ENCODE measurements at regions not wholly inside any gene's neighbourhood (a gene's known extent, or its start where the extent isn't known, plus 50 kb on each side); places are given as distances from the start of the nearest gene placed in this dataset.
A peak's percentile ranks its signal among the peaks of the same experiment; 100 is the strongest.

- peak overlapping the region; percentile 13; the same call in 1 of the 2 replicates for H2AFZ ChIP-seq (ENCODE audit: low read length)
Observed at GRCh38 chr3:18153571-18154173, 271.5 kb downstream of the SATB1 start.

GRCh38 chr3:18151199-18151598 is 273.9 kb downstream of the SATB1 start:
- Histone ChIP-seq H3K4me3 (ENCODE audit: low read depth, low read length, poor library complexity, severe bottlenecking) (no peak overlapping the region), H3K4me2 (ENCODE audit: low read length) (no peak overlapping the region), H2AFZ (ENCODE audit: low read length) (no peak overlapping the region), H3K9me2 (ENCODE audit: insufficient read depth, low read length) (no peaks in the 10 kb centered on the region), H4K20me1 (ENCODE audit: insufficient read depth, low read length) (no peaks in the 10 kb centered on the region), H3K36me3 (ENCODE audit: insufficient read depth, low read length) (no peaks in the 10 kb centered on the region), H3K79me2 (ENCODE audit: insufficient read depth, low read depth, low read length) (no peaks in the 10 kb centered on the region), H3K27ac (ENCODE audit: low read depth, low read length, poor library complexity, severe bottlenecking) (no peak overlapping the region), H3K4me1 (ENCODE audit: insufficient read depth, low read length, poor library complexity, severe bottlenecking) (no peaks in the 10 kb centered on the region), H3K9me3 (ENCODE audit: low read length) (no peaks in the 10 kb centered on the region)
- ChIA-PET POLR2A (interaction anchor here (1.1 kb wide), 1 partner anchor 8 kb away, joined by 4 read pairs; no protein-coding TSS in a partner anchor), CTCF (ENCODE audit: unreplicated experiment) (no interaction called here)
- intact Hi-C loops (cut with micrococcal nuclease; ENCODE audit: unreplicated experiment), result no loop called here
- BruUV-seq (replicated peaks), result no TSS peak
- DNase-seq (ENCODE audit: low spot score), result no peak
- no peak for TF ChIP-seq EZH2phosphoT487 (IDR thresholded peaks at IDR 0.05; ENCODE audit: borderline replicate concordance, low read depth, low read length)
- no peak for TF ChIP-seq CTCF (conservative IDR thresholded peaks at IDR 0.05; ENCODE audit: low read length)

More at GRCh38 chr3:18153571-18154173, 271.5 kb downstream of the SATB1 start:
- no peak overlapping the region for H3K4me2 ChIP-seq (ENCODE audit: low read length)
- no peaks in the 10 kb centered on the region for H3K36me3 ChIP-seq (ENCODE audit: insufficient read depth, low read length)
- no peak overlapping the region for H3K4me3 ChIP-seq (ENCODE audit: low read depth, low read length, poor library complexity, severe bottlenecking)
- H3K27ac ChIP-seq (ENCODE audit: low read depth, low read length, poor library complexity, severe bottlenecking), result no peak overlapping the region
- DNase-seq (ENCODE audit: low spot score), result no peak
- CTCF ChIA-PET (ENCODE audit: unreplicated experiment), result no interaction called here
- H3K4me1 ChIP-seq (ENCODE audit: insufficient read depth, low read length, poor library complexity, severe bottlenecking), result no peaks in the 10 kb centered on the region
- H3K9me3 ChIP-seq (ENCODE audit: low read length), result no peaks in the 10 kb centered on the region
- TF ChIP-seq CTCF (conservative IDR thresholded peaks at IDR 0.05; ENCODE audit: low read length) (no peak), EZH2phosphoT487 (IDR thresholded peaks at IDR 0.05; ENCODE audit: borderline replicate concordance, low read depth, low read length) (no peak)
- intact Hi-C loops (cut with micrococcal nuclease; ENCODE audit: unreplicated experiment), result no loop called here
- H3K79me2 ChIP-seq (ENCODE audit: insufficient read depth, low read depth, low read length), result no peaks in the 10 kb centered on the region
- BruUV-seq (replicated peaks), result no TSS peak
- no peaks in the 10 kb centered on the region for H4K20me1 ChIP-seq (ENCODE audit: insufficient read depth, low read length)
- no peaks in the 10 kb centered on the region; the same call in 1 of the 2 replicates for H3K9me2 ChIP-seq (ENCODE audit: insufficient read depth, low read length)
- POLR2A ChIA-PET, result interaction anchor here (0.6 to 0.9 kb wide), 2 partner anchors 114 to 116 kb away, joined by 3 read pairs; no protein-coding TSS in a partner anchor

GRCh38 chr3:18149935-18150334 is 275.2 kb downstream of the SATB1 start:
- no TSS peak for BruUV-seq (replicated peaks)
- Histone ChIP-seq H3K9me2 (ENCODE audit: insufficient read depth, low read length) (no peaks in the 10 kb centered on the region), H4K20me1 (ENCODE audit: insufficient read depth, low read length) (no peaks in the 10 kb centered on the region), H3K36me3 (ENCODE audit: insufficient read depth, low read length) (no peaks in the 10 kb centered on the region), H3K4me1 (ENCODE audit: insufficient read depth, low read length, poor library complexity, severe bottlenecking) (no peaks in the 10 kb centered on the region), H3K9me3 (ENCODE audit: low read length) (no peaks in the 10 kb centered on the region), H3K4me3 (ENCODE audit: low read depth, low read length, poor library complexity, severe bottlenecking) (no peak overlapping the region), H2AFZ (ENCODE audit: low read length) (no peak overlapping the region; the same call in 1 of the 2 replicates), H3K27ac (ENCODE audit: low read depth, low read length, poor library complexity, severe bottlenecking) (no peak overlapping the region), H3K4me2 (ENCODE audit: low read length) (no peak overlapping the region), H3K79me2 (ENCODE audit: insufficient read depth, low read depth, low read length) (no peaks in the 10 kb centered on the region)
- CTCF ChIA-PET (ENCODE audit: unreplicated experiment), result no interaction called here
- no peak for TF ChIP-seq CTCF (conservative IDR thresholded peaks at IDR 0.05; ENCODE audit: low read length)
- TF ChIP-seq EZH2phosphoT487 (IDR thresholded peaks at IDR 0.05; ENCODE audit: borderline replicate concordance, low read depth, low read length), result no peak
- DNase-seq (ENCODE audit: low spot score), result no peak
- POLR2A ChIA-PET, result interaction anchor here (0.6 to 1.1 kb wide), 4 partner anchors 8 to 1579 kb away, joined by 3 to 4 read pairs (median 3); no protein-coding TSS in a partner anchor
- intact Hi-C loops (cut with micrococcal nuclease; ENCODE audit: unreplicated experiment), result no loop called here
